Kidney tubule cell (primary cell): ENCODE measurements at regions not wholly inside any gene's neighbourhood (a gene's known extent, or its start where the extent isn't known, plus 50 kb on each side); places are given as distances from the start of the nearest gene placed in this dataset.
"Not testable (repeated sequence)": the region's sequence is repeated elsewhere in the genome, so short reads cannot be mapped to it uniquely, and the experiment has no call there.

Experiments used
- DNase-seq: peaks from one replicate; pipeline ENCODE4 v3.0.0-alpha.2; 2018; ENCODE audit warnings: low spot score

DNA sequence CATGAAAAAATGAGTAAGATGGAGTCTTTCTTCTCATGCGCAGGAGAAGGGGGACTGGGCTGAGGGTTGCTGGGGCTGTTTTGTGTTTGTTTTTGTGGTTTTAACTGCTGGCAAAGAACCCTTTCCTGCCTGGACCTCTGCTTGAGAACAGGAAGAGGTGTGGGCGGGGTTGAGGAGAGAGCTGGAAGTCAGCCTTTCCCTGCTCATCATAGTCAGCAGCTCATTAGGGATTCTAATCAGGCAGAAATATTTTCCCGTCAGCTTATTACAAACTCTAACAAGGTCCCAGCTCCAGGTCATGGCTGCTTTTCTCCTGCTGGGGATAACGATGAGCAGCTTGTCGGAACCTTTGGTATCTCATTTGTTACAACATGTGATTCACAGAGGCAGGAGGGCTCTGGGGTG lies 185.0 kb upstream of the NRXN3 start:
- DNase-seq, result no peak

DNA sequence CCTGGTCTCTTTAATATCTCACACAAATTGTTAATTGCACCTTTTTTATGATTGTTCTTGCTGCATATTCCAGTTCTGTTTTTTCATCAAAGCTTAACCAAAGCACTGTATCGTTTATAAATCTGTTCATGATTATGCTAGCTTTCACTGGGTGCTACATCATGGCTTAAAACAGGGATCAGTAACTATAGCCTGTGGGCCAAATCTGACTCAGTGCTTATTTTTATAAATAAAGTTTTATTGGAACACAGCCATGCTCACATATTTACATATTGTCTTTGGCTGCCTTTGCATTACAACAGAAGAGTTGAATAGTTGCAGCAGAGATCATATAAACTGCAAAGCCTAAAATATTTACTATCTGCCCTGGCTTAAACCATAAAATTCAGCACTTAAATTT lies 183.4 kb upstream of the NRXN3 start:
- no peak for DNase-seq

DNA sequence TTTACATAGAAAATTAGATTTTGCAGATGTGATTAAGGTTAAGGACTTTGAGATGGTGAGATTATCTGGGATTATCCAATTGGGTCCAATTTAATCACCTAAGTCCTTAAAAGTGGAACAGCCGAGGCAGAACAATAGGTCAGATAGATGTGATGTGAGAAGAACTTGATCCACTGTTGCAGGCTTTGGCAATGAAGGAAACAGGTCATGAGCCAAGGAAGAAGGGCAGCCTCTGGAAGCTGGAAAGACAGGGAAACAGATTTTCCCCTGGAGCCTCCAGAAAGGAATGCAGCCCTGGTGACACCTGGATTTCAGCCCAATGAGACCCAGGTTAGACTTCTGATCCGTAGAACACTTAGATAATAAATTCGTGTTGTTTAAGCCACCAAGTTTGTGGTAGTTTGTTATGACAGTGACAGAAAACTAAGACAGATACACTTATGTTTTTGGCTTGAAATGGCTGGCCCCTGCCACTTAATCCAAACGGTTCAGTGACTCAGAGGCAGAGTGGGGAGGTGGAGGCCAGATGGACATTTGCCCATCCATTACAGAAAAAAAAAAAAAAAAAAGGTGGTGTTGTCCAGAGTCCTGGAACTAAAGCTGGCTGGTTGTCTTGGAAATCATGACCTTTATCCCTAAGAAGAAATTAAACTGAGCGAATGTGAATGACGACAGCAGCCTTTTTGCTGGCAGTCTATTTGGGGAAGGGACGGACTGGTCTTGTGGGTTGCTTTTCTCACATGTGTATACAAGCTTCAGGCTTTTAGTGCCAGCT lies 181.9 kb upstream of the NRXN3 start:
- peak; percentile 15 for DNase-seq

DNA sequence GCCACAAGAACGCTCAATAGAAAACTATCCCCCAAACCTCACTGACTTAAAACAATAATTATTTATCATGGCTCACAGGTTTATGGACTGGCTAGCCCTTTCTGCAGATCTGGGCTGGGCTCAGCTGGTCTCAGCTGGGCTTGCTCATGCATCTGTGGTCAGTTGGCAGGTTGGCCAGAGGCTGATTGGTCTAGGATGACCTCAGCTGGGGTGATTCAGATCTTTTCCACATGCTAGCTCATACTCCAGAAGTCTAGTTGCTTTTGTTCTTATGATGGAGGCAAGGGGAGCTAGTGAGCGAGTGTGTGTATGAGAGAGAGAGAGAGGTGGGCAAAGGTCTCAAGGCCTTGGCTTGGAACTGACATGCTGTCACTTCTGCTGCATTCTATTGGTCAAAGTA lies 181.2 kb upstream of the NRXN3 start:
- DNase-seq, result peak; percentile 93

DNA sequence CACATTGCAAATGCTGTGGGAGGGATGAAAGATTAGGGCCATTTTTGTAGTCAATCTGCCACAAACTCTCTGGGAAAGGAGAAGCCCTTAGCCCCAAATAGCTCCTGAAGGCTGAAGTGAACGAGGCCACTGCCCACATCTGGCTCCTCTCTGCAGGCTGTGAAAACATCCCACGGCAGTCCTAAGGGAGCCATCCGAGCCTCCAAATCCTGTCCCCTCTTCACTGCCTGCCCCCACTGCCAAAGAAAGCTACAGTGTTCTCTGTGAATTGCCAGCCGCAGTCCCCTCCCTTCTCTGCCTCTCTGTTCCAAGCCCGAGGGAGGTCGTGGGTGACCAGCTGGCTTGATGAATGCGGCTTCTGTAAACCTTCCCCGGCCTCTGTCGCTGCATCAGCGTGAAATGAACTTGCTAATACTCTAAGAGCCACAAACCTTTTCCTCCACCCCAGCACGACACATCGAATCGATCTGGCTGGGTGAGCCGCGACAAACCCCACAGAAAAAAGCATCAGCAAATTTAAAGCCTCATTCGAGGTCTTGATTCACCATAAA lies 180.7 kb upstream of the NRXN3 start:
- no peak for DNase-seq

DNA sequence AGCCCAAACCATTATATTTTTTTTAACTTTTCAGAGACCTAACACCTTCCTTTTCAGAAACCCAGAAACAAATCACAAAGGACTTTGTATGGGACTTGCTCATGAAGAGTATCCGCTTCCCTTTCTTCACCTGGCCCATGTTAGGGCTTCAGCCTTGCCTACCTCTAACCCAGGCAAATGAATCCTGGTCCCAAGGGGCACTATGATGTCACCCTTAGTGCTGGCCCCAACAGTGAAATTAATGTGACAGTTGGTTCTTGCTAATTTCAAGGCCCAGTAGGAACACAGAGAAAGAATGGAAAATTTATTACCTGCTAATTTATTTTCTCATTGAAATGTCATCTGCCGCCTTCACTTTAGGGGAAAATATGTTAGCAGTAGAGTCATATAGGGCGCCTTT lies 179.8 kb upstream of the NRXN3 start:
- DNase-seq, result no peak

DNA sequence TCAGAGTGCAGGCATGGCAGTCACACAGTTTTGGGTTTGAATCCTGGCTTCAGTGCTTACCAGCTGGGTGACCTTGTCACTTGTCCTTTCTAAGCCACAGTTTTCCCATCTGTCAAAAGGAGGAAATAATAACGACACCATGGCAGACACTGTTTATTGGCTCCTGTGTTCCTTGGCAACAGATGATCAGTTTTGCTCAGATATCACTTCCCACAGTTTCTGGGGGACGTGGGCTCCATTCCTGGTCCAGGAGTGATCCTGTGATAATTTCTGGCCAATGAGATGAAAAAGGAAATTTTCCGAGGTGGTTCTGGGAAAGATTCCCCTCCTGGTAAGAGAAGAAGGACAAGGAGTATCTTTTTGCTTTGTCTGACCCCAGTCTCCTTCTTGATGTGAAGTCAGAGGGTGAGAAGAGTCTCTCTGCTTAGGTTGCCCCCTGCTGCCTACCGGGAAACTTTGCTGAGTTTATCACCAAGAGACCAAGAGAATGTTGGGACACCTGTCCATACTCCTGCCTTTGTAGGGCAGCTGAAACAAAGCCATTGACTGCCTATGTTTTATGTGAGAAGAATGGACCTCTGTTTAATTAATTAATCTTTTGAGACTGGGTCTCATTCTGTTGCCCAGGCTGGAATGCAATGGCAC lies 178.9 kb upstream of the NRXN3 start:
- no peak for DNase-seq

DNA sequence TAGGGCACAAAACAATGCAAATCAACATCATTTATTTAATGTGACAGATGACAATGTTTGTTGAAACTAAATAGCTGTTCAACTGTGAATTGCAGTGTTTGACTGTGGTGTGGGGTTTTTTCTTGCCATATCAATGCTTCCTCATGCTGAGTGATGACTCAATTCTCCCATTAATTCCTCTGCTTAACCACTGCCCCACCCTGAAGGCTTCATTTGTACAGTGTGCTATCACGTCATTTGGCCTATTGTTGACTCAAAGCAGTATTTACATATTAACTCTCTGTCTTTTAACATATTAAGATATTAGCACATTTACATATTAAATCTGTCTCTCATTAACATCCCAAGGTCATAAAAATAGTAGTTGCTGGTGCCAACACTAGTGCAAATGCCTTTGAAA lies 164.8 kb upstream of the NRXN3 start:
- peak; percentile 92 for DNase-seq

DNA sequence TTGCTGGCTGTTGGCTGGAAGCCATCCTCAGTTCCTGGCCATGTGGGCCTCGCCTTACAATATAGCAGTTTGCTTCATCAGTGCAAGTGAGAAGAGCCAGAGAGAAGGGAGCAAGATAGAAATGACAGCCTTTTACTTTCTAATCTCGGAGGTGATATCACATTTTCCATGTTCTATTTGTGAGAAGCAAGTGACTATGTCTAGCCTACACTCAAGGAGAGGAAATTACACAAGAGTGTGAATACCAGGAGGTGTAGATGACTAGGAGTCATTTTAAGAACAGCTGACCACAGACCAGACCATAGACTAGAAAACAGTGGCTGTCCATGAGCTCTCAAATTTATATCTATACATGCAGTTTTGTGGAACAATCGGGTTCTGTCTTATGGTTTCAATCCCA lies 163.0 kb upstream of the NRXN3 start:
- DNase-seq, result peak; percentile 35

DNA sequence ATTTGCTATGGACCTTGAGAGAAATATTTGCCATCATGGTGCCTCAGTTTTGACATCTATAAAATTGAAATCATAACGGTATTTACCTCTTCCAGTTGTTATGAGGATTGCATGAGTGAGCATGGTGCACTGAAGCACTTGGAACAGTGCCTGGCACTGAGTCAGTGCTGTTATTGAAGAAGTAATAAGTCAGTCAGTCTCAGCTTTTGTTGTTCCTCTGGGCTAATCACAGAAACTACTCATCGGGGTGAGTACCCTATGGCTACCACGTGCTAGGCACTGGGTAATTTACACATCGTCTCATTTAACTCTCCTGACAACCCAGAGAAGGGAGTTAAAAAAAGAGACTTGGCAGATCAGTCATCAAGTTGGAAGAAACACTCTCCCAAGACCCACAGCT lies 159.5 kb upstream of the NRXN3 start:
- peak; percentile 89 for DNase-seq

DNA sequence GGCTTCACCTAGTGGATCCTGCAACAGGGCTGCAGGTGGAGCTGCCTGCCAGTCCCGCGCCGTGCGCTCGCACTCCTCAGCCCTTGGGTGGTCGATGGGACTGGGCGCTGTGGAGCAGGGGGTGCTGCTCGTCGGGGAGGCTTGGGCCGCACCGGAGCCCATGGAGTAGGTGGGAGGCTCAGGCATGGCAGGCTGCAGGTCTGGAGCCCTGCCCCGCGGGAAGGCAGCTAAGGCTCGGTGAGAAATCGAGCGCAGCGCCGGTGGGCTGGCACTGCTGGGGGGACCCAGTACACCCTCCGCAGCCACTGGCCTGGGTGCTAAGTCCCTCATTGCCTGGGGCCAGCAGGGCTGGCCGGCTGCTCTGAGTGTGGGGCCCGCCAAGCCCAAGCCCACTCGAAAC lies 156.3 kb upstream of the NRXN3 start:
- DNase-seq, result not testable (repeated sequence)

DNA sequence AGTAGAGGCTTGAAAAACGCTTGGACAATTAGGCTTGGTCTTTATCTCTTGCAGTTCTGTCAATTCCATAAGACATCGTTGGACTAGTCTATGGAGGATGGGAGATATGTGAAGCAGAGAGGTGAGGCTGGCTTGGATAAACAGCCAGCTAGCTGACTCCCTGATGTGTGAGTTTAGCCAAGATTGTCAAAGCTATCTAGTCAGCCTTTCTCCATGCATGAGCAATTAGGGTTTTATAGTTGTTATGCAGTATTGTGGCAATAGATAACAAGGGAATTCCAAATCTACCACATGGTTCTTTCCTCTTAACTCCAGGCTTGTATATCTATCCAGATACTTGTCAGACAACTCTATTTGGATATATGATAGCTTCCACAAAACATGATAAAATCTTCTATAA lies 153.6 kb upstream of the NRXN3 start:
- peak; percentile 35 for DNase-seq

DNA sequence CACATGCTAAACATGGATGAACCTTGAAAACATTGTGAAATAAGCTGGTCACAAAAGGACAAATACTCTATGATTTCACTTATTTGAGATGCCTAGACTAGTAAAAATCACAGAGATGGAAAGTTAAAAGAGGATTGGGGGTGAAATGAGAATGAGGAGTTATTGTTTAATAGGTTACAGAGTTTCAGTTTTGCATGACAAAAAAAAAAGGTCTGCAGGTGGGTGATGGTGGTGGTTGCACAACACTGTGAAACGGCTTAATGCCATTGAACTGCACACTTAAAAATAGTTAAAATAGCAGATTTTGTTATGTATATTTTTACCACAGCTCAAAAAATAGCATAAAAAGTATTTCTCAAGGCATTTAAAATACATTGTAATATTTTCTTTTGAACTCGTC lies 151.9 kb upstream of the NRXN3 start:
- no peak for DNase-seq

DNA sequence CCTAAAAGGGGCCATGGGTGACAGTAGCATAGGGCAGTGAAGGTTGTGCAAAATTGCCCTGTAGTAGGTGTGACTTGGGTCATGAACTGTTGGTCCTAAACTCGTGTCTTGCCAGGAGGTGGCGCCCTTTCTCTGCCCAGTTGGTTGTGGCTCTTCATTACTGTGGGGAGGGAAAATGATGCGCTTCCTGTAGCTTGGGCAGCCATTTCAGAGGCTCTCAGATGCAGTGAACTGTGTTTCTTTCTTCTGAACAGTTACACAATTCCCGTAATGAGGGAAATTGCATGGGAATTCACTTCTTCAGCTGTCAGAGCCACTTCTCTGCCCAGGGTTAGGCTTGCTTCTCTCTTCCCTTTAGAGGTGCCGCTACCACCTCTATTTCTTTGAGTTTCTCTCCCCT lies 148.1 kb upstream of the NRXN3 start:
- peak; percentile 74 for DNase-seq

DNA sequence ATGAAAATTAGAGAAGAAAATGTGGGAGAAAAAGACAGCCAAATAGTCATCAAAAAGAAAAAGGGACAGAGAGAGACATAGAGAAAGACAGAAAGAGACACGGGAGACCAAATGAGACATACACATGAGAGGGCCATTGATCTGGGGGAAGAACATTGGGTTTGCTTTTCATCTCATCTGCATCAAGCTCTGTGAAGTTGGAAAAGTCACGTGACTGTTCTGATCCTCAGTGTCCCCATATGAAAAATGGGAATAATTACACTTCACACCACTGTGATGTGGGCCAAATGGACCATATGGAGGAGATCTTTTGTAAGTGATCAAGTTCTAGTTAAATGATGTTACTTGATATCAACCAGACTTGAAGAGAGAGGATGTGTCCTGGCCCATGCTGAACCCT lies 147.1 kb upstream of the NRXN3 start:
- no peak for DNase-seq

DNA sequence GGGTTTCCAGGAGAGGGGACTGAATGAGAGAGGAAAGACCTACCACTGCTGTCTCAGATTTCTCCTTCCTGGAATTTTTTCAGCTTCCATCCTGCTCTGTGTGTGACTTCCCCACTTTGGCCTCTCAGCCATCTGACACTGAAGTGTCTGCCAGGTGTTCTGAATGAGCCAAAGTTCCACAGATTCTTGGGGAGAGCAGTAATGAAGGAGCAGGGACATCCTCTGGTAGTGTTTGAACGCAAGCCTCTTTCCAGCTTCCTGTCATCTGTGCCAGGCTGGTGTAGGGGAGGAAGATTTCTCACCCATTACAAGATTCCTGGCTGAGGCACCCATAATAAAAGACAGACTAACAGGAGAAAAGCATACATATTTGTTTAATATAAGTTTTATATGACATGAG lies 141.7 kb upstream of the NRXN3 start:
- DNase-seq, result no peak

DNA sequence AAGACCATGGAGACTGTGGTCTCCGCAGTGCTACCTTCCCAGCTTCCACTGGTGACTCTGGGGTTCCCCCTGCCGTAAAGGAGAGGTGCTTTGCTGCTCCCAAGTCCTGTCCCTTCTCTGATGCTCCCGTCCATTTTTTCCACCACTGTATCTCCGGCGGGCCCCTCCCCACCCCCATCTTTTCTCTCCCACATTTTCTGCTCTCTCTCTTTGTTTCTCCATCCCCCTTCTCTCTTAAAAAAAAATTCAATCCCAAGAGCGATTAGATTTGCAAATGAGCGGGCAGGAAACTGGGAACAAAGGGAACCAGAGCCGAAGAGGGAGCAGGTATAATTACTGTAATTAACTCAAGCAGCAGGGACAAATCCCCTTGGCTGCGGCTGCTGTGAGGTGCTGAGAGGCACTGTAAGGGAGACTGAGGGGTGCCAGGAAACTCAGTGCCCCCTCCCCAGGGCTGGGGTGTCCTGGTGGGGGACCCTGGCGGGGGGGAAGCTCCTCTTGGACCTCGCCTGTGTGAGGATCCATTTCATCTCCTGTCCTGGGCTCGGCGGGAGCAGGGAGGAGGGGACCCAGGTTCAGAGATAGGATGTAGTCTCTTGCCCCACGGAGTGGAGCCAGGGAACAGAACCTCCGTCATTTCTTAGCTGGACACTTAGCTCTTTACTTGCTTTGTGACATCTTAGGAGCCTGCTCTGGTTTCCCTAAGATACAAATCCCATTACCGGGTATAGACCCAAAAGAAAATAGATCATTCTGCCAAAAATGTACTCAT lies 140.4 kb upstream of the NRXN3 start:
- DNase-seq, result no peak

DNA sequence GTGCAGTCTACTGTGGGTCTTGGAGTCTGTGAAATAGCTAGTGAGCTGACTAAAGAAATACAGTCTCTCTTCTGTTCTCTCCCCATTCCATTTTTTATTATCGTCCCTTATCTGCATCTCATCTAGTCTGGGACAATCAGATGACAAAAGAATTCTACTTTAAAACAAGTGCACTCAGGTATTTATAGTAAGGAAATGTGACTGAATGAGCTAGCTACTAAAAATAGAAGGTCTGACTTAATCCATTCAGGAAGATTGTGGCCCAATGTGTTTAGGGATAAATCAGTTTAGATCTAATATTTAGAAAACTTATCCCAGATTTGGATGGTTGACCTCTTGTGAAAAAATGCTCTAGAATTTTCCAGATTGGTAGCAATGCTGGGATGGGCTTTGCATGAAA lies 126.8 kb upstream of the NRXN3 start:
- DNase-seq, result no peak

DNA sequence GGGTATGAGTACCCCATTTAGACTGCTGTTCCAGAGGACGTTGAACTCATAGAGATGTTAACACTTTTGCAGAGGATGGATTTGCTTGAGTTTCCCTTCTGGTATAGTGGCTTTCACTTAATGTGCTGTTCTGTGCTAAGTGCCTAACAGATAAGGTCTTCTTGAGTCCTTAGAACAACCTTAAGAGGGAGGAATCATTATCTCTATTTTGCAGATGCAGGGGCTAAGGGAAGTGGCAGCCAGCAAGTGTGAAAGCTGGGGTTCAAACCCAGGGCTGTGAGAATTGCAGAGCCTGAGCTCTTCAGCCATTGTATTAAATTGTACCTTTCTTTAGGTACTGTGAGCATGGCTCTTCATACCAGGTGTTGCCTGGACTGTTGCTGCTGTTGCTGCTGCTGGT lies 122.1 kb upstream of the NRXN3 start:
- DNase-seq, result no peak

DNA sequence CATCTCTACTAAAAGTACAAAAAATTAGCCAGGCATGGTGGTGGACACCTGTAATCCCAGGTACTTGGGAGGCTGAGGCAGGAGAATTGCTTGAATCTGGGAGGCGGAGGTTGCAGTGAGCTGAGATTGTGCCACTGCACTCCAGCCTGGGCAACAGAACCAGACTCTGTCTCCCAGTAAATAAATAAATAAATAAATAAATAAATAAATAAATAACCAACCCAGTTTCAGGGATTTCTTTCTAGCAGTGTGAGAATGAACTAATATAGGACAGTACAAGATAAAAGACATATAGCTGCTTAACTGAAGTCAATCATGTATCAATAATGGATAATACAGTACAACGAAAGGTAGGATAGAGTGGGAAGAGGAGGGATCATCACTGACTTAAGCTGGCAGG lies 113.3 kb upstream of the NRXN3 start:
- DNase-seq, result not testable (repeated sequence)

DNA sequence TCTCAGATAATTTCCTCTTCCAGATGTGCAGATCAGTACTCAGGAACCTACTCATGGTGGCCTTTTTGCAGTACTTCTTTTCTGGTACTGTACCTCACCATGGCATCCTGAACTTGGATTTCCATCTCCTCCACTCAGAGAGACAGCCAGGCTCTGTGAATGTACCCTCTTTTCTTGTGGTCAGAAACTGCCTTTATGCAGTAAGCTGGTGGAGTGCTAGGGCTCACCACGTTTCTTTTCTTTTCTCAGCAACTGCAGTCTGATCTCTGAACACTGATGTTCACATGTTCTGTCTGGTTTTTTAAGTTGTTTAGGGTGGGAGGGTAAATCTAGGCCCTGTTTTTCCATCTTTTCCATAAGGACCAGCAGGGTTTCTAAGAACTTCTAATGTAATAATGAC lies 99.8 kb upstream of the NRXN3 start:
- DNase-seq, result no peak

DNA sequence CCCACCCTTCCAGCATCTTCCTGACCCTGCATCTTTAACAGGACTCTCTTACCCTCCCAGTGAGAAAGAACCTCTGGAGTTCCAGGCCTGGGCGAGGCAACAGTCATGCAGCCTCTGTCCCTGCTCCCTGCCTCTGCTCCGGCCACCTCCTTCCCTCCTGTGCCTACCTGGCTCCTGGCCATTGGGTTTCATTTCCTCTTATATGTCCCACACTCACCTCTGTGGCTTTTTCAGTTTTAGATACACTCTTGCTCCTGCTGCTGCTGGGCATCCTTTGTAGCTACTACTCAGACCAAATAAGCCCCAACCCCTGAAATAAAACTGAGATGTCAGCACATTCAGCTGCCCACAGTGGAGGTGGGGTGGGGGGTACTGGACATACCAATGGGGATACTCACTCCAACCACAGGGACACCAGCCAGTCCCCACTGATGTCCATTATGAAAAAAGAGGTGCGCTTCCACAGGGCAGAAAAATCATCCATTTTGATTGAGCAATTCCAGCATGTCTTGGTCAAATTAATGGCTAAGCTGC lies 99.1 kb upstream of the NRXN3 start:
- no peak for DNase-seq

DNA sequence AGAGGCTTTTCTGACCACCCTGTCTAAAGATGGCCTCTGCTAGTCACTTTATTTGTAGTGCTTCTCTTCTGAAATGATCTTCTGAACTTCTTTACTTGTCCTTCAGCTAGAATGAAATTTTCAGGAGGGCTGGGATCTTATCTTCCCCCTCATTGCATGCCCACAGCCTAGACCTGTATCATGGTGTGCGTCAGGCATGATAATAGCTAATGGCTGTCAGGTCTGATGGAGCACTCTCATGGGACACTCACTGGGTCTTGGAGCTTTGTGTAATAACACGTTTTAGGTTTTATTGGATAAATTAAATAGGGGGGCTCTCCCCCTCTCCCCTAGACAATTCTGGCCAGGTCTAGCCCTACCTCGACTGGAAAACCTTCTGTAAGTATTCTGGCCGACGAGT lies 97.1 kb upstream of the NRXN3 start:
- DNase-seq, result no peak
